ENCODE measurements at regions not wholly inside any gene's neighbourhood (a gene's known extent, or its start where the extent isn't known, plus 50 kb on each side); places are given as distances from the start of the nearest gene placed in this dataset.

- Histone ChIP-seq H3K36me3 (ENCODE audit: control insufficient read depth, insufficient read depth, low read length) (no peaks in the 10 kb centered on the region), H2AFZ (replicated peaks; ENCODE audit: low read length, poor library complexity) (no peak overlapping the region), H3K4ac (ENCODE audit: low read depth, low read length) (no peak overlapping the region), H3K18ac (ENCODE audit: low read depth, low read length) (no peak overlapping the region), H3K9me3 (ENCODE audit: control insufficient read depth, insufficient read depth, low read length) (no peaks in the 10 kb centered on the region), H3K27ac (ENCODE audit: insufficient read depth, low read length) (no peak overlapping the region), H3K4me1 (ENCODE audit: control insufficient read depth, insufficient read depth, low read length) (no peaks in the 10 kb centered on the region), H2AK5ac (ENCODE audit: low read depth, low read length) (no peak overlapping the region), H4K8ac (ENCODE audit: low read depth in 2 of 2, low read length in 2 of 2) (no peak overlapping the region), H3K14ac (replicated peaks; ENCODE audit: low read depth, low read length) (no peak overlapping the region), H3K79me1 (ENCODE audit: low read depth in 1 of 2, low read length in 2 of 2) (no peaks in the 10 kb centered on the region), H3K23ac (ENCODE audit: low read depth, low read length) (no peak overlapping the region), H3K27me3 (ENCODE audit: control insufficient read depth, insufficient read depth, low read length) (peaks cover 6% of the 10 kb centered on the region; the same call in 1 of the 2 replicates), H2BK20ac (ENCODE audit: low read depth, low read length) (no peak overlapping the region), H2BK15ac (ENCODE audit: low read depth, low read length) (no peak overlapping the region), H3K4me3 (ENCODE audit: insufficient read depth, low read depth, low read length) (no peak overlapping the region), H4K5ac (ENCODE audit: low read depth, low read length) (no peak overlapping the region), H3K9me1 (ENCODE audit: insufficient read depth, low read length) (no peaks in the 10 kb centered on the region), H2BK5ac (ENCODE audit: low read depth, low read length, poor library complexity, severe bottlenecking) (no peak overlapping the region), H3K4me2 (ENCODE audit: low read depth, low read length) (no peak overlapping the region), H2AK9ac (replicated peaks; ENCODE audit: low read depth, low read length, poor library complexity) (no peak overlapping the region), H3K9ac (ENCODE audit: low read depth, low read length) (no peak overlapping the region), H2BK120ac (ENCODE audit: low read depth, low read length) (no peak overlapping the region), H4K91ac (ENCODE audit: insufficient read depth, low read depth, low read length) (no peak overlapping the region), H3K56ac (ENCODE audit: extremely low read depth, insufficient read depth, low read length) (no peak overlapping the region), H4K20me1 (ENCODE audit: insufficient read depth, low read length) (no peaks in the 10 kb centered on the region)
- ATAC-seq (ENCODE audit: low read depth): no peak
- WGBS, 2 experiments (ENCODE audit: extremely low coverage in 2 of 2, insufficient read length in 1 of 2): no CpG with 5 or more reads among the region's 8 CpGs
- no TSS peak for BruUV-seq (replicated peaks)
- dilution Hi-C loops (cut with HindIII; ENCODE audit: low sequenced_read_pairs, unreplicated experiment) (no loop called here), intact Hi-C loops (cut with micrococcal nuclease) (no loop called here), in situ Hi-C loops (cut with MboI; ENCODE audit: low sequenced_read_pairs) (no loop called here)
- no peak for TF ChIP-seq RCOR1 (IDR thresholded peaks at IDR 0.05; ENCODE audit: insufficient replicate concordance, low read length)
- TF ChIP-seq RFX5 (IDR thresholded peaks at IDR 0.05; ENCODE audit: low read depth, low read length): no peak
- TF ChIP-seq CEBPB (IDR thresholded peaks at IDR 0.05; ENCODE audit: low read depth, low read length): no peak
- TF ChIP-seq NFE2L2 (IDR thresholded peaks at IDR 0.05; ENCODE audit: low read depth, low read length): no peak
- no peak for TF ChIP-seq POLR2A (IDR thresholded peaks at IDR 0.05; ENCODE audit: low read depth, low read length)
- no peak for TF ChIP-seq SMC3 (IDR thresholded peaks at IDR 0.05; ENCODE audit: low read depth, low read length)
- TF ChIP-seq, protein P1, sequence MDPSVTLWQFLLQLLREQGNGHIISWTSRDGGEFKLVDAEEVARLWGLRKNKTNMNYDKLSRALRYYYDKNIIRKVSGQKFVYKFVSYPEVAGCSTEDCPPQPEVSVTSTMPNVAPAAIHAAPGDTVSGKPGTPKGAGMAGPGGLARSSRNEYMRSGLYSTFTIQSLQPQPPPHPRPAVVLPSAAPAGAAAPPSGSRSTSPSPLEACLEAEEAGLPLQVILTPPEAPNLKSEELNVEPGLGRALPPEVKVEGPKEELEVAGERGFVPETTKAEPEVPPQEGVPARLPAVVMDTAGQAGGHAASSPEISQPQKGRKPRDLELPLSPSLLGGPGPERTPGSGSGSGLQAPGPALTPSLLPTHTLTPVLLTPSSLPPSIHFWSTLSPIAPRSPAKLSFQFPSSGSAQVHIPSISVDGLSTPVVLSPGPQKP (IDR thresholded peaks at IDR 0.05; ENCODE audit: borderline replicate concordance, low read depth, low read length): no peak
- no peak for TF ChIP-seq MXI1 (IDR thresholded peaks at IDR 0.05; ENCODE audit: borderline replicate concordance, low read depth, low read length)
- TF ChIP-seq CHD1 (IDR thresholded peaks at IDR 0.05; ENCODE audit: low read depth, low read length): no peak
- TF ChIP-seq MAZ (IDR thresholded peaks at IDR 0.05; ENCODE audit: borderline replicate concordance, low read depth, low read length): no peak
- DNase-seq: no peak
- CTCF ChIA-PET: interaction anchor here (0.7 kb wide), 1 partner anchor 39 kb away, joined by 3 read pairs; no protein-coding TSS in a partner anchor
- POLR2A ChIA-PET (ENCODE audit: unreplicated experiment): no interaction called here
These were observed 189.0 kb upstream of the CCND2 start for GRCh38 chr12:4084573-4084972.

Measured in IMR-90 (cell line).